Neutrophil (primary cell): ENCODE measurements at regions not wholly inside any gene's neighbourhood (a gene's known extent, or its start where the extent isn't known, plus 50 kb on each side); places are given as distances from the start of the nearest gene placed in this dataset.

Source experiments
- H3K27ac ChIP-seq: fragments of 200-600 bp; sonication (generic); 2 replicates; pipeline ENCODE4 v1.5.1; 2016; ENCODE audit warnings: mild to moderate bottlenecking, moderate library complexity
- H3K27me3 ChIP-seq: fragments of 200-600 bp; sonication (generic); 2 replicates; pipeline ENCODE4 v1.6.0; 2016; ENCODE audit warnings: mild to moderate bottlenecking
- H3K36me3 ChIP-seq: fragments of 200-600 bp; sonication (generic); 2 replicates; pipeline ENCODE4 v1.5.1; 2017
- H3K4me1 ChIP-seq, 2 experiments: fragments of 200-600 bp in 1 of 2; sonication (generic) in 1 of 2; 1 replicate in 1 of 2; 2 replicates in 1 of 2; pipeline versions ENCODE4 v1.5.1 to v1.6.1; 2013 to 2016; ENCODE audit warnings: low read depth in 1 of 2, low read length in 1 of 2, mild to moderate bottlenecking in 1 of 2, moderate library complexity in 1 of 2; ENCODE audit not compliant: control insufficient read depth in 1 of 2, insufficient read depth in 1 of 2
- H3K4me3 ChIP-seq, 2 experiments: fragments of 200-600 bp in 1 of 2; sonication (generic) in 1 of 2; 1 replicate in 1 of 2; 2 replicates in 1 of 2; pipeline ENCODE4 v1.5.1; 2013 to 2016; ENCODE audit warnings: low read depth in 1 of 2, low read length in 1 of 2, mild to moderate bottlenecking in 1 of 2, moderate library complexity in 1 of 2
- H3K9me3 ChIP-seq: fragments of 200-600 bp; sonication (generic); 2 replicates; pipeline ENCODE4 v1.5.1; 2016
- TF ChIP-seq, protein P1 (sequence below): fragments of 200-600 bp; sonication (generic); IDR thresholded peaks from 2 replicates; pipeline ENCODE4 v1.5.1; 2016; ENCODE audit warnings: antibody characterized with exemption

DNA sequence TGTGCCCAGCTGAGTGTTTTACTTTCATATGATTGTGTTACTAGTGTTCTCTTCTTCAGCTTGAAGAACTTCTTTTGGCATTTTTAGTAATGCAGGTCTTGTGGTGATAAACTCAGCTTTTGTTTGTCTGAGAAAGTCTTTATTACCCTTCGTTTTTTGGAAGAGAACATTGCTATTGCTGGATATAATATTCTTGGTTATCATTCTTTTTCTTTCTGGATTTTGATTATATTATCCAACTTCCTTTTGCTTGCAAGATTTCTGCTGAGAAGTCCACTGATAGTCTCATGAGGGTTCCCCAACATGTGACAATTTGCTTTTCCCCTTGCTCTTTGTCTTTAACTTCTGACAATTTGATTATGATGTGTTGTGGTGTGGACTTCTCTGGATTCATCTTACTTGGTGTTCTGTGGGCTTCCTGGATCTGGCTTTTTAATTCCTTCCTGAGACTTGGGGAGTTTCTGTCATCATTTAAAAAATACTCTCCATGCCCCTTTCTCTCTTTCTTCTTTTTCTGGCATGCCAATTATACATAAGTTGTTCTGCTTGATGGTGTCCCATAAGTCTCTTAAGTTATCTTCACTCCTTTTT is 416.8 kb downstream of the CCDC91 start:
- Histone ChIP-seq H3K4me3 (no peak overlapping the region), H3K27ac (no peak overlapping the region), H3K27me3 (no peaks in the 10 kb centered on the region), H3K36me3 (no peaks in the 10 kb centered on the region), H3K9me3 (no peaks in the 10 kb centered on the region), H3K4me1 (no peaks in the 10 kb centered on the region)
- TF ChIP-seq, protein P1, sequence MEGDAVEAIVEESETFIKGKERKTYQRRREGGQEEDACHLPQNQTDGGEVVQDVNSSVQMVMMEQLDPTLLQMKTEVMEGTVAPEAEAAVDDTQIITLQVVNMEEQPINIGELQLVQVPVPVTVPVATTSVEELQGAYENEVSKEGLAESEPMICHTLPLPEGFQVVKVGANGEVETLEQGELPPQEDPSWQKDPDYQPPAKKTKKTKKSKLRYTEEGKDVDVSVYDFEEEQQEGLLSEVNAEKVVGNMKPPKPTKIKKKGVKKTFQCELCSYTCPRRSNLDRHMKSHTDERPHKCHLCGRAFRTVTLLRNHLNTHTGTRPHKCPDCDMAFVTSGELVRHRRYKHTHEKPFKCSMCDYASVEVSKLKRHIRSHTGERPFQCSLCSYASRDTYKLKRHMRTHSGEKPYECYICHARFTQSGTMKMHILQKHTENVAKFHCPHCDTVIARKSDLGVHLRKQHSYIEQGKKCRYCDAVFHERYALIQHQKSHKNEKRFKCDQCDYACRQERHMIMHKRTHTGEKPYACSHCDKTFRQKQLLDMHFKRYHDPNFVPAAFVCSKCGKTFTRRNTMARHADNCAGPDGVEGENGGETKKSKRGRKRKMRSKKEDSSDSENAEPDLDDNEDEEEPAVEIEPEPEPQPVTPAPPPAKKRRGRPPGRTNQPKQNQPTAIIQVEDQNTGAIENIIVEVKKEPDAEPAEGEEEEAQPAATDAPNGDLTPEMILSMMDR: no peak

DNA sequence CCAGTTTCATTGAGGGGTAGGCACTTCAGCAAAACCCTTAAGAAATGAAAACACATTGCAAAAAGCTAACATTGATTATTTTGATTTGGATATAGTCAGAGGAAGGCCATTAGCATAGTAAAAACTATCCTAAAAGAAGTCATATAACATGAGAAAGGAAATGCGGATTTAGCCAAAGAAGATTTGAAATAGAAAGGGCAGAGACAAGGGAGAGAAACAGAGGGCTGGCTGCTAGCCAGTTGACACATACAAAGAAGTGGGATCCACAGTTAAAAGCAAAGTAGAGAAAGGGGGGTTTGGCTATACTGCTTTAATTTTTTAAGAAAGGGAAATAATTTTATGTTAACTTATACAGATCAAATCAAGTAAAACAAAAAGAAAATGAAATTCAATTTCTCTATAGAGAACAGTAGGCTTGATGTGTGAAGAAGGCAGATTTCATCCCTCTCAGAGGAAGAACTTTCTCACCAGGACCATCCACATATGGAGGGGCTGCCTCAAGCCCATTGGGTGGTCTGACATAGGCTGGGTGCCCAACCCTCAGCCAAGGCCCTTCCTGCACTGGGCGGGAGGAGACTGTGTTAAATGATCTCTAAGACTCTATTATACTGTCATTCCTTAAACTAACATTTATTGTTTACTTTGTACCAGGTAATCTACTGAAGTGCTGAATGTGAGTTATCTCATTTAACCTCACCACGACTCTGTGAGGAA is 420.3 kb downstream of the CCDC91 start:
- H3K4me3 ChIP-seq: no peak overlapping the region
- no peak overlapping the region for H3K27ac ChIP-seq
- H3K4me1 ChIP-seq: no peaks in the 10 kb centered on the region
- H3K27me3 ChIP-seq: no peaks in the 10 kb centered on the region
- no peaks in the 10 kb centered on the region for H3K9me3 ChIP-seq
- H3K36me3 ChIP-seq: no peaks in the 10 kb centered on the region
- TF ChIP-seq, protein P1: no peak

DNA sequence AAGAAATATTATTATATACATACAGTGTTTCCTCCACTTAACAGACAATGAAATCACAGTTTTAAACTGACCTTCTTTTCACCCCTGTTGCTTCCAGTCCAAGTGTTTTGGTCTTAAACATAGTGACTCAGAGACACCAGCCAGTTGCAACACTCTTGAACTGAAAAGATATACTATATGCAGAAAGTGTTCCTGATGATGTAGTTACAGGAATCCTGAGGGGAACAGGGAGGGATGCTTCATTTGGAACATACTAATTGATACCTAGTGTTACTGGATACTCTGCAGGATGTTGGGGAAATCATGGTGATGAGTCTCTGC is 420.8 kb downstream of the CCDC91 start:
- H3K27ac ChIP-seq: no peak overlapping the region
- H3K36me3 ChIP-seq: no peaks in the 10 kb centered on the region
- no peaks in the 10 kb centered on the region for H3K4me1 ChIP-seq
- H3K9me3 ChIP-seq: no peaks in the 10 kb centered on the region
- H3K4me3 ChIP-seq: no peak overlapping the region
- no peaks in the 10 kb centered on the region for H3K27me3 ChIP-seq
- TF ChIP-seq, protein P1: no peak

DNA sequence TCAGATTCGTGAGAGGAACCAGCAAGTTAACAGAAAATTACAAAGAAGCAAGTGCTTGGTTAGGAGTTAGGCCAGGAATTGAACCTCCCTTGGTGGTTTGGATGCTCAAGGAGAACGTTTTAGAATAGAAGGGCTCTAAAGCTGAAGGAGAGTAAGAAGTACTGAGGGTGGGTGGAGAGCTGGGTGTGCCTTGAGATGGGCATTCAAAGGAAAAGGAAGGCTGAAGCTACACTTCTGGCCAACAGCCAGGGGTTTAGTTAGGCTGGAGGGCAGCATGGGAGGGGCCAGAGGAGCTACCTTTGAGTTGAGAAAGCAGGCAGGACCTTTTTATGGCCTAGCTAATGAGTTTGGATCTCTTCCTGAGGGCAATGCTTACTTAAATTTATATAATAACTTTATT is 421.2 kb downstream of the CCDC91 start:
- Histone ChIP-seq H3K36me3 (no peaks in the 10 kb centered on the region), H3K27ac (no peak overlapping the region)

DNA sequence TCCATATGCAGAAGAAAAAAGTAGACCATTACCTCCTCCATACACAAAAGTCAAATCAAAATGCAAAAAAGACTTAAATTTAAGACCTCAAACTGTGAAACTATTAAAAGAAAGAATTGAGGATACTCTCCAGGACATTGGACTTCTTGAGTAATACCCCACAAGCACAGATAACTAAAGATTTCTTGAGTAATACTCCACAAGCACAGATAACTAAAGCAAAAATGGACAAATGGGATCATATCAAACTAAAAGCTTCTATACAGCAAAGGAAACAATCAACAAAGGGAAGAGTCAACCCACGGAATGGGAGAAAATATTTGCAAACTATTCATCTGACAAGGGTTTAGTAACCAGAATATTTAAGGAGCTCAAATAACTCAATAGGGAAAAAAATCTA is 427.9 kb downstream of the CCDC91 start:
- no peaks in the 10 kb centered on the region for H3K36me3 ChIP-seq
- no peak overlapping the region for H3K27ac ChIP-seq
- TF ChIP-seq, protein P1: no peak
- no peak overlapping the region for H3K4me3 ChIP-seq
- no peaks in the 10 kb centered on the region for H3K4me1 ChIP-seq
- H3K27me3 ChIP-seq: no peaks in the 10 kb centered on the region
- no peaks in the 10 kb centered on the region for H3K9me3 ChIP-seq

More for the DNA sequence above, 421.2 kb downstream of the CCDC91 start:
- H3K4me3 ChIP-seq: no peak overlapping the region
- no peaks in the 10 kb centered on the region for H3K27me3 ChIP-seq
- TF ChIP-seq, protein P1: no peak
- no peaks in the 10 kb centered on the region for H3K4me1 ChIP-seq
- no peaks in the 10 kb centered on the region for H3K9me3 ChIP-seq
